Suprapubic skin (tissue), 3 donors: ENCODE measurements at regions not wholly inside any gene's neighbourhood (a gene's known extent, or its start where the extent isn't known, plus 50 kb on each side); places are given as distances from the start of the nearest gene placed in this dataset.

Source experiments
- POLR2A ChIP-seq, 2 donors: fragments of 450-650 bp; IDR thresholded peaks; one replicate each; pipeline ENCODE4 v1.6.1; 2017; ENCODE audit warnings: antibody characterized with exemption in 2 of 2, mild to moderate bottlenecking in 2 of 2, moderate library complexity in 2 of 2
- TF ChIP-seq, protein P1 (sequence below), 2 donors: fragments of 200-600 bp in 1 of 2; fragments of 450-650 bp in 1 of 2; sonication (generic) in 1 of 2; IDR thresholded peaks; one replicate each; pipeline ENCODE4 v1.5.1; 2016 to 2019; ENCODE audit warnings: antibody characterized with exemption in 2 of 2, mild to moderate bottlenecking in 1 of 2, moderate library complexity in 1 of 2

- TF ChIP-seq, protein P1, sequence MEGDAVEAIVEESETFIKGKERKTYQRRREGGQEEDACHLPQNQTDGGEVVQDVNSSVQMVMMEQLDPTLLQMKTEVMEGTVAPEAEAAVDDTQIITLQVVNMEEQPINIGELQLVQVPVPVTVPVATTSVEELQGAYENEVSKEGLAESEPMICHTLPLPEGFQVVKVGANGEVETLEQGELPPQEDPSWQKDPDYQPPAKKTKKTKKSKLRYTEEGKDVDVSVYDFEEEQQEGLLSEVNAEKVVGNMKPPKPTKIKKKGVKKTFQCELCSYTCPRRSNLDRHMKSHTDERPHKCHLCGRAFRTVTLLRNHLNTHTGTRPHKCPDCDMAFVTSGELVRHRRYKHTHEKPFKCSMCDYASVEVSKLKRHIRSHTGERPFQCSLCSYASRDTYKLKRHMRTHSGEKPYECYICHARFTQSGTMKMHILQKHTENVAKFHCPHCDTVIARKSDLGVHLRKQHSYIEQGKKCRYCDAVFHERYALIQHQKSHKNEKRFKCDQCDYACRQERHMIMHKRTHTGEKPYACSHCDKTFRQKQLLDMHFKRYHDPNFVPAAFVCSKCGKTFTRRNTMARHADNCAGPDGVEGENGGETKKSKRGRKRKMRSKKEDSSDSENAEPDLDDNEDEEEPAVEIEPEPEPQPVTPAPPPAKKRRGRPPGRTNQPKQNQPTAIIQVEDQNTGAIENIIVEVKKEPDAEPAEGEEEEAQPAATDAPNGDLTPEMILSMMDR (IDR thresholded peaks at IDR 0.05): no peak
- TF ChIP-seq POLR2A (IDR thresholded peaks at IDR 0.05): no peak
These were observed 98.4 kb upstream of the SLC45A1 start for GRCh38 chr1:8219530-8219929.
